Spleen (tissue), 7 donors: ENCODE measurements at regions not wholly inside any gene's neighbourhood (a gene's known extent, or its start where the extent isn't known, plus 50 kb on each side); places are given as distances from the start of the nearest gene placed in this dataset.

Experiments
- CTCF ChIP-seq, 11 experiments: fragments of 200-600 bp in 7 of 11; fragments of 450-650 bp in 4 of 11; sonication (generic) in 4 of 11; IDR thresholded peaks in 8 of 11; conservative IDR thresholded peaks in 3 of 11; 1 replicate in 7 of 11; 2 replicates in 4 of 11; pipeline versions ENCODE4 v1.4.0 to v1.8.0; 2016 to 2021; ENCODE audit warnings: antibody characterized with exemption in 11 of 11, inconsistent platforms in 4 of 11, mild to moderate bottlenecking in 1 of 11
- POLR2A ChIP-seq, 3 donors: fragments of 450-650 bp; IDR thresholded peaks; one replicate each; pipeline ENCODE4 v1.5.1; 2017; ENCODE audit warnings: antibody characterized with exemption in 3 of 3, mild to moderate bottlenecking in 1 of 3
- POLR2AphosphoS5 ChIP-seq, 3 donors: sonication (generic); formaldehyde crosslinking; IDR thresholded peaks; one replicate each; pipeline ENCODE4 v1.5.1; 2017; ENCODE audit warnings: antibody characterized with exemption in 3 of 3
- donor health status: DM: no; HTN: no; CAD: no; lungs with moderate emphysema.
- donor health status: DM: no; HTN: no; CAD: no.
- donor health status: DM: no; HTN: no; CAD: no.

- TF ChIP-seq CTCF (IDR thresholded peaks at IDR 0.05 in 8 of 11, conservative IDR thresholded peaks at IDR 0.05 in 3 of 11) (no peak), POLR2A (IDR thresholded peaks at IDR 0.05) (no peak), POLR2AphosphoS5 (IDR thresholded peaks at IDR 0.05) (no peak)
Measured at GRCh38 chr2:52327641-52328040, 1295.7 kb upstream of the NRXN1 start.
